ENCODE measurements at regions not wholly inside any gene's neighbourhood (a gene's known extent, or its start where the extent isn't known, plus 50 kb on each side); places are given as distances from the start of the nearest gene placed in this dataset.

- DNase-seq = no peak
These were observed 64.3 kb upstream of the FZD7 start for GRCh38 chr2:201969241-201969937.

- no peak for DNase-seq
These were observed 63.5 kb upstream of the FZD7 start for GRCh38 chr2:201969938-201970785.

- DNase-seq = no peak
These were observed 62.9 kb upstream of the FZD7 start for GRCh38 chr2:201970786-201971108.

- no peak for DNase-seq
These were observed 62.0 kb upstream of the FZD7 start for GRCh38 chr2:201971531-201972228.

DNA sequence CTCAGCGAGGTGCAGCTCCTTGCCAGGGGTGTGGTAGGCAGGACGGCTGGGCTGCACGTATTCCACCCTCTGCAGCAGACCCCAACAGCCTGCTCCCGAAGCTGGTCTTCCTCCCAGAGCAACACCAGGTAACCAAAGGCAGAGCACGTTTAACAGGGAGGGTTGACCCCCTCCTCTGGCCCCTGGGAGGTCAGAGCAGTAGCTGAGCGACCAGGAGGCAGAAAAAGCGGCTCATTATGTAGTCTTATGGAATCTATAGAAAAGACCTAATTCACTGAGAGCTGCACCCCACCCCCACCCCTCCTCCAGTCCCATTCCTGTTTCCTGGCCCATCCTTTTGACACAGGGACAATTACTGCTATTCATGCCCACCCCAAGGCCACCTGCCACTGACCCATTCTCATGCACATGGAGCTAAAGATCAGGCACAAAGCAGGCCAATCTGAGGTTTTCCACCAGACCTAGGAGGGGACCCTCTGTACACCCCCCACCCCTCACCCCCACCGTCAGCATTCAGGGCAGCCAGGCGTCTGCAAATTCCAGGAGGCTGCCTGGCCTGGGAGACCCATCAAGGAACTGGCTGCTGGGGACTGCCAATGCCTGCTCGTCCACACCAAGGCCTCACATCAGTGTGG lies 60.9 kb upstream of the FZD7 start:
- DNase-seq = no peak

- no peak for DNase-seq
These were observed 60.2 kb upstream of the FZD7 start for GRCh38 chr2:201973305-201973928.

- DNase-seq = no peak
These were observed 59.2 kb upstream of the FZD7 start for GRCh38 chr2:201974171-201975100.

DNA sequence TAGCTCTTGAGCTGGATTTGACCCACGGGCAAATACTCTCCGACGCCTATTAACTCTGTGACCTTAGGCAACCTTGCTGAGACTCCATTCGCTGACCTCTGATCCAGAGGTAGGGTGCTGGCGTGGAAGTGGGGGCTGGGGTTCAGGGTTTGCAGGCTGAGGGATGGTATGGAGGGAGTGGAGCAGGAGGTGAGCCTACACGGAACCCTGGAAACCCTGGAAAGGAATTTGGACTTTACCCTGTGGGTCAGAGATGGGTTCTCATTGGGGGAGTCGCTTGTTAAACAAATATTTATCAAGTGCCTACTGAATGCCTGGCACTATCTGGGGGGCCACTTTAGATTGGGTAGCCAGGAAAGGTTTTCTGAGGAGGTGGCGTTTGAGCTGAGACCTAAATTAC lies 58.2 kb upstream of the FZD7 start:
- DNase-seq = no peak

DNA sequence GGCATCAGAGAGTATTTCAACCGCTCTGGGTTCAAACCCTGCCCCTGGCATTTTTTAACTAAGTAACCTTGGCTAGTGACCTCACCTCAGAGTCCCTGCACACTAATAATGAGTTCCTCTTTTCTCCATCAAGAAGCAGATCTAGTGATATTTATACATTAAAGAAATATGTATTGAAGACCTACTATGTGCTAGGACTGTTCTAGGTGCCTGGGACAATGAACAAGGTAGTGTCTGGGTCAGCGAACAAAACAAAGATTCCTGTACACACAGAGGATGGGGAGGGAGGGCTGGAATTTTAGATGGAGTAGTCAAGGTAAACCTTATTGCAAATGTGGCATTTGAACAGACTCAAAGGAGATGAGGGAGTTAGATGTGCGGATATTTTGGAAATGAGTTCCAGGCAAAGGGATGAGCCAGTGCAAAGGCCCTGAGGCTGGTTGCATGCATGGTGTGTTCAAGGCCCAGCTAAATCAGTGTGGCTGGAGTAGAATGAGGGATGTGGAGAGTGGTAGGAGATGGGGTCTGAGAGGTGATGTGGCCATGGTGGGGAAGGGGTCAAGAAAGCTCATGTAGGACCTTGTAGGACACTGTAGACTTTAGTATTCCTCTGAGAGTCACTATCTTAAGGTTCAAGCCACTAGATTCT lies 57.6 kb upstream of the FZD7 start:
- DNase-seq = no peak

DNA sequence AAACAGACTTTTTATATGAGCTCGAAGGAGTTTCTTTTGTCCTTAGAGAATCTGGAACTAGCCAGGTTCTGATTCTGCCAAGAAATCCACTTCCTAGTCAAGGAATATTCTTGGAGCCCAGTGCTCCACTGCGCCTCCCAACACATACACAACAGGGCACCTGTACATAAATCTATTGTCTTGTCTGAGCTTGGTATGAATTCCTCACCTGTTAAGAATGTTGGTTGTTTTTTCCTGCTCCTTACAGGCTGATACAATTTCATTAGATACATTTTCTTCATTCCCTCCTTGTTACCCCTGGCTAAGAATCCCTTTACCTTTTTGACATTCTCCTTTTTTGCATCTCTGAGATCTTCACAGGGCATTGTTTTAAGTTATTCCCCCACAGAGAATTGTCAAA lies 56.0 kb upstream of the FZD7 start:
- no peak for DNase-seq

DNA sequence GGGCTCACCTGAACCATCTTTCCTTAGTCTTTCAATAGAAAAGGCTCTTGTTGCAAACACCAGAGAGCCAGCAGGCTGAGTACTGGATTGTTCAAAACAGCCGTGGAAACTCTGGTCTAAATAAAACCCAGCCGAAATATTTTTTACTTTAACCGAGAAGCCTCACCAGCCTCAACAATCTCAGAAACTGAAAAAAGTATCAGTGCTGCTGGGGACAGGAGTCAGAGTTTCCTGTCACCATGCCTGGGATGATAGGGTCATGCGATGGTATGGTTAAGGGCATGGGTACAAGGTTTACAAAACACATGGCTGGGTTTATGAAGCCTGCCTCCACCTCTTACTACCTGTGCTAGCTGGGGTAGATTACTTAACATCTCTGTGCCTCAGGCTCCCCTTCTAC lies 55.3 kb upstream of the FZD7 start:
- no peak for DNase-seq

DNA sequence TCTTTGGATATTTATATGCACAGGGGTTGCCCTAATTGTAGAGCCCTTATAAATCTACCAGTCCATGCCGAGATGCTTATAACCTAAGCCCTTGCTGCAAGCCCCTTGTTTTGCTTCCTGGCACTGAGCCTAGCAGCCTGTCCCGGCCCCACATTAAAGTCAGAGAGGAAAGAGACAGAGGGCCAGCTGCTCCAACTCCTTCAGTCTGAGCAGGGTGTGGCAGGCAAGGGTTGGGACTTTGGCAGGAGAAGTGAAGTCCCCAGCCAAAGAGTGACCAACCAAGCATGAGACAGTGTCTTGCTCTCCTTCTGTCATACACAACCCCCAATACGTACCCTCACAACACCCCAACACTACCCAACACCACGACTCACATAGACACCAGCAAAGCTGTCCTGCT lies 54.7 kb upstream of the FZD7 start:
- DNase-seq = no peak

DNA sequence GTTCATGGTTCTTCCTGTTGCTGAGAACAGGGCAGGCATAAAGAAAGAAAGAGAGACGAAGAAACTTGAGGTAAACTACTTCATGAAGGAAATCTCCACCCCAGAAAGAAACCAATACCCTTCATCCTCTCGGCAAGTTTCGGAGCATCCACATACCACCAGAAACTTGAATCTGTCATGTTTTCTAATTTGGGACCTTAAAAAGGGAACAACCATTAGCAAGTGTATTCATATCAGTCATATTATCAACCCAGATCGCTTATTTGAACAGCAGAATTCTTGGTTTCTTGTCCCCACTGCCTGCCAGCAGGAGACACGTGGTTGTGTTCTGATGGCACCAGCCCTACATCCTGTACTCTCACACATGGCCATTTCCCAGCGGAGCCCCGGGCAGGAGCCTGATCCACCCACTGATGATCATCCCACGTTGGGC lies 53.2 kb upstream of the FZD7 start:
- DNase-seq = no peak

DNA sequence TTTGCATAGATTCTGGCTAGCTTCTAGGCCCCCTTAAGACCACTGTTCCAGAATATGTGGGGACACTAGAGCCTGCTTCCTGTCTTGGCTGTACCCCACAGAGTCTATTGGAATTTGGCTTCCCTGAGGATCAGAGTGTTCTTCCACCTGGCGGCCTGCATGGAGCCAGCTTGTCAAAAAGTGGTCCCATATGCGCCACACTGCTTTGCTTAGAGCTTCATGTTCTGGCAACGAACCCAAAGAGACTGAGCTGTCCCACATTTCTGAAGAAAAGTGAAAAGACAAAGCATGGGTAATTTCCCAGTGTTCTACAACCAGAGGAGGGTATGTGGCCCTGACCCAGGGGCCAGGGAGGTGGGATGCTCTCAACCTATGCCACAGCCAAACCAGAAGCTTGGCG lies 52.7 kb upstream of the FZD7 start:
- DNase-seq = no peak

- no peak for DNase-seq
These were observed 50.5 kb upstream of the FZD7 start for GRCh38 chr2:201983174-201983573.

DNA sequence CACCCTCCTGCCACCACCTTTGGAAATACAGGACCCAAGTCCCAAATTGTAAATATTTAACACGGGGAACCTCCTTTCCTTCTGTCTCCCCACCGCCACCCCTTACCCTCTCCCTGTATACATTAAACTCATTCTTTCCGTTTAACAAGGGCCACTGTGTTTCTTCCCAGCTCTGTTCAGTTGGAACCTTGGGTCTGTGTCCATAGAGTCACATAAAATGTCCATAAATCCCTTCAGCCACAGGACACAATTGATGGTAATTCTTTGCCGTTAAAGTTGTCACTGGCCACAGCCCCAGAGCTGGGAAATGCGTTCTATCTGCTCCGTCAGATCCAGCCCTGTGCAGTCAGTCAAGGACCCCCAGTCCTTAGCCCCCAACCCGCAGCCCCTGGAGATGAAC lies 49.9 kb upstream of the FZD7 start:
- no peak for DNase-seq

All from NCI-H526 (cell line).